GM21381 (cell line): ENCODE measurements at regions not wholly inside any gene's neighbourhood (a gene's known extent, or its start where the extent isn't known, plus 50 kb on each side); places are given as distances from the start of the nearest gene placed in this dataset.
A peak's percentile ranks its signal among the peaks of the same experiment; 100 is the strongest.

Source experiments
- ATAC-seq: cut with Tn5 transposase; IDR thresholded peaks from one replicate; pipeline ENCODE4 v1.9.1; 2021; ENCODE audit warnings: mild to moderate bottlenecking, moderate library complexity; ENCODE audit not compliant: unreplicated experiment

- ATAC-seq: no peak
Measured at GRCh38 chr11:116698080-116698479, 74.7 kb downstream of the BUD13 start.

GRCh38 chr11:116697639-116698038 lies 75.1 kb downstream of the BUD13 start:
- ATAC-seq: no peak

GRCh38 chr11:116697011-116697410 lies 75.8 kb downstream of the BUD13 start:
- ATAC-seq: no peak

GRCh38 chr11:116696381-116696941 lies 76.3 kb downstream of the BUD13 start:
- ATAC-seq: no peak

- no peak for ATAC-seq
Measured at GRCh38 chr11:116695657-116696254, 77.0 kb downstream of the BUD13 start.

GRCh38 chr11:116694815-116695590 lies 77.8 kb downstream of the BUD13 start:
- ATAC-seq: no peak

GRCh38 chr11:116694349-116694725 lies 78.5 kb downstream of the BUD13 start:
- ATAC-seq: no peak

GRCh38 chr11:116693593-116694348 lies 79.0 kb downstream of the BUD13 start:
- ATAC-seq: no peak

- ATAC-seq: no peak
Measured at GRCh38 chr11:116693102-116693570, 79.7 kb downstream of the BUD13 start.

GRCh38 chr11:116692318-116693101 lies 80.3 kb downstream of the BUD13 start:
- ATAC-seq: no peak

GRCh38 chr11:116691771-116692177 lies 81.0 kb downstream of the BUD13 start:
- peak; percentile 66 for ATAC-seq

- ATAC-seq: no peak
Measured at GRCh38 chr11:116690611-116691010, 82.2 kb downstream of the BUD13 start.

GRCh38 chr11:116689413-116690127 lies 83.2 kb downstream of the BUD13 start:
- ATAC-seq: no peak

- ATAC-seq: no peak
Measured at GRCh38 chr11:116688202-116688540, 84.6 kb downstream of the BUD13 start.

- no peak for ATAC-seq
Measured at GRCh38 chr11:116687458-116688201, 85.2 kb downstream of the BUD13 start.

- ATAC-seq: no peak
Measured at GRCh38 chr11:116686866-116687265, 85.9 kb downstream of the BUD13 start.

- no peak for ATAC-seq
Measured at GRCh38 chr11:116683982-116684381, 88.8 kb downstream of the BUD13 start.

GRCh38 chr11:116680349-116681125 lies 92.2 kb downstream of the BUD13 start:
- ATAC-seq: no peak

GRCh38 chr11:116678887-116679286 lies 93.9 kb downstream of the BUD13 start:
- ATAC-seq: no peak
